ENCODE measurements at regions not wholly inside any gene's neighbourhood (a gene's known extent, or its start where the extent isn't known, plus 50 kb on each side); places are given as distances from the start of the nearest gene placed in this dataset.
A peak's percentile ranks its signal among the peaks of the same experiment; 100 is the strongest.
"Not testable (repeated sequence)": the region's sequence is repeated elsewhere in the genome, so short reads cannot be mapped to it uniquely, and the experiment has no call there.

- H3K36me3 ChIP-seq (replicated peaks); H3K4me1 ChIP-seq; H3K9me3 ChIP-seq; DNase-seq (ENCODE audit: low spot score in 2 of 2); H3K4me3 ChIP-seq; in situ Hi-C loops (cut with MboI; ENCODE audit: low sequenced_read_pairs); H3K27me3 ChIP-seq (ENCODE audit: low read depth): not testable (repeated sequence)
Measured at GRCh38 chr9:138207300-138208179, 330.0 kb downstream of the CACNA1B start.

DNA sequence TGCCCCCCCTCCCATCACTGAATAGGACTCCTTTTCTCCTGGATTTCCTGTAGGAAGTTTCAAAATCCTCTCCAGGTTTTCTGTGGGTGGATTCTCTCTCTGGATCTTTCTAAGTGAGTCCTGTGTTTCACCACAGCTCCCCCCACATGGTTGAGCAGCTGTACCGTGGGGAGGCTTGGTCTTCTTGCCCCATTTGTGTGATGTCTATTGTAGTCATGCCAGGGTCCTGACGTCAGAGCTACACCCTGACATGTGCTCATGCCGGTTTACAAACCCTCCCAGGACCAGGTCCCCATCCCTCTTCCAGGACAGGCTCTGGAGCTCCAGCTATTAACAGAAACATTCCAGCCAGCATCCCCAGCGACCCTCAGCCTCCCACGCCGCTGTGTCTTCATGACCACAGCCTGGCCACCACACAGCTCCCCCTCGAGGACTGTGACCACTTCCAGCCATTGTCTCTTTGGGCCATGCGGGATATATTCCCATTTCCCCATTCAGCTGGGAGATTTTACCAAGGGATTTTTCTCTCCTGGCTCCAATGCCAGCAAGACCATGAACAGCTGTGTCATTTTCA is 331.6 kb downstream of the CACNA1B start:
- DNase-seq (ENCODE audit: low spot score in 2 of 2); in situ Hi-C loops (cut with MboI; ENCODE audit: low sequenced_read_pairs); H3K9me3 ChIP-seq; H3K27me3 ChIP-seq (ENCODE audit: low read depth); H3K36me3 ChIP-seq (replicated peaks); H3K4me3 ChIP-seq; H3K4me1 ChIP-seq: not testable (repeated sequence)

- H3K27me3 ChIP-seq (ENCODE audit: low read depth); in situ Hi-C loops (cut with MboI; ENCODE audit: low sequenced_read_pairs); H3K4me3 ChIP-seq; H3K4me1 ChIP-seq; H3K36me3 ChIP-seq (replicated peaks); H3K9me3 ChIP-seq; DNase-seq (ENCODE audit: low spot score in 2 of 2): not testable (repeated sequence)
Measured at GRCh38 chr9:138210388-138210986, 332.9 kb downstream of the CACNA1B start.

DNA sequence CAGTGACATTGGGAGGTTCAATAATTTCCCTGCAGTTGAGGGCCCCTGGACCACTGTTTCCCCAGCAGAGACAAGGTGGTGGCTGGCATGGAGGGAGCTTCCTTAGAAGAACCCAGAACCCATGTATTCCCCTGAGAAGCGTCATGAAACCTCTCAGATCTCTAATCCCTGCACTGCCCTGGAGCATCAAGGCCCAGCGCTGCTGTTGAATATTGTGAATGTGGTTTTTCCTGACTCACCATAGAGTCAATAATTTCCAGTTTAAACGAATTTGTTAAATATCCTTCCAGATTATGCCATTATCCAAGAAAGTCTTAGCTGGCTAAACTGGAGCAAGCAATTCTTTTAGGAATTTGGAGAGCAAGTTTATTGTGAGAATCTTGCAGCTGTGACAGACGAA is 333.5 kb downstream of the CACNA1B start:
- DNase-seq (ENCODE audit: low spot score in 2 of 2); in situ Hi-C loops (cut with MboI; ENCODE audit: low sequenced_read_pairs); H3K27me3 ChIP-seq (ENCODE audit: low read depth); H3K4me1 ChIP-seq; H3K36me3 ChIP-seq (replicated peaks); H3K4me3 ChIP-seq; H3K9me3 ChIP-seq: not testable (repeated sequence)

DNA sequence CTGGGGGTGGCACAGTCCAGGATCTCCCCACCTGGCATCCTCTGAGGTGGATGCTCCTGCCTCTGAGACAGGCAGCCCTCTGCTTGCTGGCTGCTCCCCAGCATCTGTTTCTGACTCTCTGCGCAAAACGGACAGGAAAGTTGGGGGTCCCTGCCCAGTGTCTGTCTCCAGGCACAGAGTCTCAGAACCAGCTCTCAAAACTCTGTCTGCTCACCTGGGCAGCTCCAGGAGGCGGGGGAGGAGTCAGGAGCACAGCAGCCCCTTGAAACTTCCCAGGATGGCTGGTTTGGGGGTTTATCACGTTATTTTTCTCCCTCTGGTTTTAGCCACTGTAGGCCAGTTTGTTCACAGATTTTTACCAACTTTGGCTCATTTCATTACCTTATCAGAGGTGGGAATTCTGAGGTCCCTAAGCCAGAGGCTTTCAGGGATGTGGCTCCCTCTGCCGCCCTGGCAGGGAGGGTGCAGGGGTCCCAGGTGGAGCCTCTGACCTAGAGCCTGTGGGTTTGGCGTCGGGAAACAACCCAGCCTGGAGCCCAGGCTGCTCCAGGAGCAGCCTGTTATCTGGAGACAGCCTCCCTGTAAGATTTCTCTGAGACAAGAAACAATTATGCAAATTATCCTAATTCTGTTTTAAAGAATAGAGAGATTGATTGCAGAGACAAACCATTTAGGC is 334.1 kb downstream of the CACNA1B start:
- H3K4me1 ChIP-seq; H3K4me3 ChIP-seq; H3K36me3 ChIP-seq (replicated peaks); in situ Hi-C loops (cut with MboI; ENCODE audit: low sequenced_read_pairs); H3K27me3 ChIP-seq (ENCODE audit: low read depth); H3K9me3 ChIP-seq: not testable (repeated sequence)
- peak in 1 of 2 experiments; percentile 16 for DNase-seq (ENCODE audit: low spot score in 2 of 2)

DNA sequence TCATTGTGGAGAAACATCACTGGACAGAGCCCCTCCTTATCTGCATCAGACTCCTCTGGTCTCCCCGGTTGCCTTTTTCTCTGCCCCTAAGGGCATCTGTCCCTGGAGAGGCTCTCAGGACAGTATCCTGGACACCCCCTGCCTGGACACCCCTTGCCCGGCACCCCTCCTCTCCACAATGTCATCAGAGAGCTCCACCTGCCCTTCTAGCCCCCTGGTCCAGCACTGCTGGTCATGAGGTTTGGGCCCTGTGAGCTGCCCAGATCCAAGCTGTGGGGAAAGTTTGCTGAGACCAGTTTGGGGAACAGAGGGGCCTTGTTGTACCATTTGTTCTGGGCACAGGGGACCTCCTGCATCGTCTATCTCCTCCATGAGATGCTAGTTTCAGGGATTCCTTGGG is 335.2 kb downstream of the CACNA1B start:
- H3K27me3 ChIP-seq (ENCODE audit: low read depth); in situ Hi-C loops (cut with MboI; ENCODE audit: low sequenced_read_pairs); H3K36me3 ChIP-seq (replicated peaks); H3K4me1 ChIP-seq; H3K4me3 ChIP-seq; H3K9me3 ChIP-seq; DNase-seq (ENCODE audit: low spot score in 2 of 2): not testable (repeated sequence)

DNA sequence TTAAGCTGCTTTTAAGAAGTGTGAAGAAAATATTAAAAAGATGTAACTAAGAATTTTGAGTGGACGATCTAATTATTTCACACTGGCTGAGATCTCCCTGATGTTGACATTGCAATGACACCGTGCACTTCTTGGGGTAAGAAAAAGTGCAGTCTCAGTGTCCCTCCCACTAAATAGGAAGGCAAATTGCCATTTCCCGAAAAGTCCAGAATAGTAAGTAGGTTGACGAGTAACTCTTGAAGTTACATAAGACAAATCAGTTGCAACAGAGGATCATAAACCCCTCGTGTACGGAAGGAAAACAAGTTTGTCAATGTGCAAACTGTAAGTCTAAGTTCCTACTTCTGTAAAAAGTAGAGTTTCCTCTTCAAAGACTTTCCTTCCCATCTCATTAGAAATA is 336.2 kb downstream of the CACNA1B start:
- DNase-seq (ENCODE audit: low spot score in 2 of 2); in situ Hi-C loops (cut with MboI; ENCODE audit: low sequenced_read_pairs); H3K36me3 ChIP-seq (replicated peaks); H3K9me3 ChIP-seq; H3K4me1 ChIP-seq; H3K4me3 ChIP-seq; H3K27me3 ChIP-seq (ENCODE audit: low read depth): not testable (repeated sequence)

GRCh38 chr9:138214548-138214947 is 337.0 kb downstream of the CACNA1B start:
- DNase-seq (ENCODE audit: low spot score in 2 of 2); H3K27me3 ChIP-seq (ENCODE audit: low read depth); in situ Hi-C loops (cut with MboI; ENCODE audit: low sequenced_read_pairs); H3K9me3 ChIP-seq; H3K36me3 ChIP-seq (replicated peaks); H3K4me3 ChIP-seq; H3K4me1 ChIP-seq: not testable (repeated sequence)

GRCh38 chr9:138215588-138215987 is 338.0 kb downstream of the CACNA1B start:
- H3K27me3 ChIP-seq (ENCODE audit: low read depth); H3K4me3 ChIP-seq; in situ Hi-C loops (cut with MboI; ENCODE audit: low sequenced_read_pairs); DNase-seq (ENCODE audit: low spot score in 2 of 2); H3K36me3 ChIP-seq (replicated peaks); H3K4me1 ChIP-seq; H3K9me3 ChIP-seq: not testable (repeated sequence)

DNA sequence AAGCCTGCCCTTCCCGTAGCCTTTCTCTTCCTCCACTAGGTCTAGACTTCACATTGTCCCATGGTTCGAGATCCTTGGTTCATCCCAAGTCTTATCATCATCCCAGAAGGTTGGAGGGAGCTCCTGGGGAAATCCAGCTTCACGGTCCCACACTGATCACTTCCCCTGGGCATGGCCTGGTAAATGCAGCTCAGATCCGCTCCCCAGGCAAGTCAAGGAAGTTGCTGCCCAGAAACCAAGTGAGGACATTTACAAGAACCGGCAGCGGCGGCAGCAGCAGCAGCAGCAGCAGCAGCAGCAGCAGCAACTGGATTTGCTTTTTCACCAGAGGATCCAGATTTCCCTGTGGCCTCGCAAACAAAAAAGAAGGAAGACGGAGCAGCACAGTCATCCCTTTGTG is 339.2 kb downstream of the CACNA1B start:
- H3K4me1 ChIP-seq; H3K27me3 ChIP-seq (ENCODE audit: low read depth); H3K4me3 ChIP-seq; H3K9me3 ChIP-seq; in situ Hi-C loops (cut with MboI; ENCODE audit: low sequenced_read_pairs); H3K36me3 ChIP-seq (replicated peaks); DNase-seq (ENCODE audit: low spot score in 2 of 2): not testable (repeated sequence)

DNA sequence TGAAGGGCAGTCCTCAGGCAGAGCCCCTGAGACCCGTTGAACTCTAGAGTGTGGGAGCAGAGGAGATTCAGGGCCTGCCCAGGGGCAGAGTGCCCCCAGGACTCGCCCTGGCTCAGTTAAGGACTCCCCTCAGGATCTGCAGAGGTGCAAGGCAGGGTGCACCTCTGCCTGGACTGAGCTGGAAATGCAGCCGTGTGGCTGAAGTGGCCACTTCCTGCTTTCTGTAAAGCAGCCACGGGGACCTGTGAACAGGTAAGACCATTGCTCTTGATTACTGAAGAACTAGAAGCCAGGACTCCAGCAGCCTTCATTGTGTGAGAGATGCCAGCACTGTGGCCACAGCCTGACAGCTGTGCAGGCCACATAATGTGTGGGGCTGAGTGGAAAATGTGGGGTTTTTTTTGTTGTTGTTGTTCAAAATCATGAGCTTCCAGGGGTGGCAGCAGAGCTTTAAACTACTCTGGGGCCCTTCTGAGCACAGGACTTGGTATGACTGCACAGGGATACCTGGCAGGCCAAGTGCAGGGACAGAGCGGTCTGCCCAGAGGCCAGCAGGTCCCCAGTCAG is 339.8 kb downstream of the CACNA1B start:
- in situ Hi-C loops (cut with MboI; ENCODE audit: low sequenced_read_pairs); H3K36me3 ChIP-seq (replicated peaks); H3K4me1 ChIP-seq; H3K4me3 ChIP-seq; H3K9me3 ChIP-seq; H3K27me3 ChIP-seq (ENCODE audit: low read depth); DNase-seq (ENCODE audit: low spot score in 2 of 2): not testable (repeated sequence)

DNA sequence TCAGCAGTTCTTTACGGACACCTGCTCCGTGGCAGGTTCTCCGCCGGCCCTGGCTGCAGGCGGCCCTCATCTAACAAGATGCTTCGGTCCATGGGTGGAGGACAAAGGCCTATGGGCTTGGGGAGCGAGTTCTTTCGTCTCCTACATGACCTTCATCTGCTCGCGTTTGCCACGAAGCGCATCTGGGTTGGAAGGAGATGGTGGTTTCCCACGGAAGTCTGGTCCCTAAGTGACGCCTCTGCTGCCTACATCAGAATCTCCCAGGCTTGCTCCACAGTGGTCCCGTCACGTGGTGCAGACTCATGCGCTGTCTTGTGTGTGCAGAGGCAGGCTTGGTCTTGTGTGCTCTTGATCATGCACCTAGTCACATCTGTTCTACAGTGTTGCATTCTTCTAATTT is 341.7 kb downstream of the CACNA1B start:
- not testable (repeated sequence) for H3K27me3 ChIP-seq (ENCODE audit: low read depth); H3K9me3 ChIP-seq; DNase-seq (ENCODE audit: low spot score in 2 of 2)

DNA sequence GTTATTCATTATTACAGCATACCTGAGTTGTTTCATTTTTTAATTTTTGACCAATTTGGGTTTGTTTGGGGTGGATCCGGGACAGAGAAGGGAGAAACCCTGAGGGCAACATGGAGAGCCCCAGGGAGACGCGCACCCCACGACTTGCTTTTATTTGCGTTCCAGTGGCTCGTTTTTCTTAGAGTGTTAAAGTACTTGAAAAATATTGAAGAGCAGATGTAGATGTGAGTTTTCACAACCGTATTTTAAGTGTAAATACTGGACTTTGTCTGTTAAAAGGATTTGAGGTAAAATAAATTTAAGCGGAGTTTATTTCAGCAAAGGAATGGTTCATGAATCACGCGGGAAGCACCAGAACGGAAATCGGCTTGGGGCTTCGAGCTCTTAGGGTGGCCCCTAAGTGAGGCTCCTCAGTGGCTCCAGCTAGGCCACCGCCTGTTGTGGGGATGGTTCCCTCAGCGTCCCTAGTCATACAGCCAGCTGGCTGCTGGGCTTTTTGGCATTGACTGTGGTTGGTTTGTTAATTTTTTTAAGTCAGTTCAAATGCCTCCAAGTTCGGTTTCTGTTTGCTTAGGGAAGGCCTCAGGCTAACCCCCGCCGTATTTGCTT is 344.0 kb downstream of the CACNA1B start:
- in situ Hi-C loops (cut with MboI; ENCODE audit: low sequenced_read_pairs); H3K4me3 ChIP-seq; H3K9me3 ChIP-seq; H3K36me3 ChIP-seq (replicated peaks); DNase-seq (ENCODE audit: low spot score in 2 of 2); H3K4me1 ChIP-seq; H3K27me3 ChIP-seq (ENCODE audit: low read depth): not testable (repeated sequence)

More for the DNA sequence above, 341.7 kb downstream of the CACNA1B start:
- H3K36me3 ChIP-seq (replicated peaks); in situ Hi-C loops (cut with MboI; ENCODE audit: low sequenced_read_pairs); H3K4me3 ChIP-seq; H3K4me1 ChIP-seq: not testable (repeated sequence)

Measured in HAP-1 (cell line).